GM12892 (cell line): ENCODE measurements at regions not wholly inside any gene's neighbourhood (a gene's known extent, or its start where the extent isn't known, plus 50 kb on each side); places are given as distances from the start of the nearest gene placed in this dataset.

Experiments
- DNase-seq: peaks from one replicate; pipeline ENCODE4 v3.0.0; 2011; ENCODE audit not compliant: insufficient read length
- FAIRE-seq: peaks from 2 replicates; lab custom pipeline; 2011; peaks lifted over from hg19 to GRCh38; lab: Jason Lieb, UNC
- POLR2A ChIP-seq: IDR thresholded peaks from 2 replicates; pipeline ENCODE4 v1.6.1; 2011; ENCODE audit warnings: low read depth, low read length, control low read depth
- POLR2AphosphoS5 ChIP-seq: IDR thresholded peaks from 2 replicates; pipeline ENCODE4 v1.6.1; 2011; ENCODE audit warnings: low read depth, low read length, control low read depth
- TAF1 ChIP-seq: IDR thresholded peaks from 2 replicates; pipeline ENCODE4 v1.6.1; 2011; ENCODE audit warnings: low read depth, mild to moderate bottlenecking, control low read depth, low read length, borderline replicate concordance

DNA sequence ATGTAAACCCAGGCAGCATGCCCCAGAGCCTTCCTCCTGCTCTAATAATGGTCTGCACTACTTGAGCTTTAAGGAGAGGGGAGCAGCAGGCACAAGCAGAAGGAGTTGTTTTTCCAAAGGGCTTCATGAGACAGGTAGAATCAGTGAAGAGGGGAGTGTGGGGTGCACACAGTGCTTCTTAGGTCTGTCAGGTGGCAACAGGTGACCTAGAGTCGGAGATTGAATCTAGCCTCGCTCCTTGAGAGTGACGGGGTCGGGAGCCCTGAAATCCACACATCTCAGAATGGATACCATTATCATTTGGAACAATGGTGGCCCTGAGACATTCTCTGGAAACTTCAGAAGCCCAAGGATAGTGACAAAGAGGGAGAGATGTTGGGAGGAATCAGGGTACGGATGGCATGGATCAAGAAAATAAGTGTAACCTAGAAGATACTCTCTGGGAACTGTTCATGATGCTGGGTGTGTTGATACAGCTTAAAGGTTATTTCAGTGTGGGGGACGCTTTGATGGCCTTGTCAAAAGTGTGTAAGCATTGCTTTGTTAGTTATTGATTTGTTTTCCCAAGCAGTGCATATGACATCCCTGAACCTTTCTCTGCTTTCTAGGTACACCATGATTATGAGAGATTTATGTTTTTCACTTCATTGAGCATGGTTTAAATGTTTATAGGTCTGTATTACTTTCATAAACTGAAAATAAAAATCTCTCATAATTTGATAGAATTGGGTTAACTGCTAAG lies 77.8 kb upstream of the L3MBTL3 start:
- DNase-seq (no peak), FAIRE-seq (no peak)
- TF ChIP-seq TAF1 (no peak), POLR2AphosphoS5 (no peak), POLR2A (no peak)

DNA sequence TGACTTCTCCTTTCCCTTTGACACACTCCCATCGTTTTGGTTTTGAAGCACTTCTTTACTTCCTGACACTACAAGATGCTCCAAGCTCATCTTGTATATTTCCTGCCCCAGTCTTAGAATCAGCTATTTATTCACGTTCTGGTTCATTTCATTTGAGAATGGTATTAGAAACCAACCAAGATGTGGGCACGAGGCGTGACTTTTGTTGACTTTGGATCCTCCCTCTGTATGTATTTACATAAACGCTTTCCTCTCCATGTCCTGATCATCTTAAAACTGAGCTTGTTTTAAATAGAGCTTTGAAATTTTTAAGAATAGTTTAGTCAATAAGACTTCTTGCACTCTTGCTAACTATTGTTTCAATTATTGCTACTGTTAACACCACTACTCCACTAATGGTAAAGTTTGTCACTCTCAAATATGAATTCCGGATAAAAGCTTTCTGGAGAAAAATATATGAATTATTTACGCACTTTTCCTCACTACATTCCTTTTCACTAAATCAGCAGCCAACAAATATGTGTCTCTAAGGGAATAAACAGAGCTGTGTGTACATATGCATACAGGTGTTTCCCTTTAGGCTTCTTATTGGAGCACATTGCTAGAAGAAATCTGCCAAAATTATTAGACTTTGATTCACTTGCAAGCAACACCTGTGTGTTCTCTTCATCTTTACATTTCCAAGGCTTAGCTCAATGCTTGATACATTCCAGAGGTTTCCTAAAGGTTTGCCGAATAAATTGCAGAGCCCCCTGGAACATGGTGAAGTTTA lies 77.3 kb upstream of the TMEM244 start:
- DNase-seq (no peak), FAIRE-seq (no peak)
- TF ChIP-seq TAF1 = no peak
- no peak for TF ChIP-seq POLR2A
- TF ChIP-seq POLR2AphosphoS5 = no peak

DNA sequence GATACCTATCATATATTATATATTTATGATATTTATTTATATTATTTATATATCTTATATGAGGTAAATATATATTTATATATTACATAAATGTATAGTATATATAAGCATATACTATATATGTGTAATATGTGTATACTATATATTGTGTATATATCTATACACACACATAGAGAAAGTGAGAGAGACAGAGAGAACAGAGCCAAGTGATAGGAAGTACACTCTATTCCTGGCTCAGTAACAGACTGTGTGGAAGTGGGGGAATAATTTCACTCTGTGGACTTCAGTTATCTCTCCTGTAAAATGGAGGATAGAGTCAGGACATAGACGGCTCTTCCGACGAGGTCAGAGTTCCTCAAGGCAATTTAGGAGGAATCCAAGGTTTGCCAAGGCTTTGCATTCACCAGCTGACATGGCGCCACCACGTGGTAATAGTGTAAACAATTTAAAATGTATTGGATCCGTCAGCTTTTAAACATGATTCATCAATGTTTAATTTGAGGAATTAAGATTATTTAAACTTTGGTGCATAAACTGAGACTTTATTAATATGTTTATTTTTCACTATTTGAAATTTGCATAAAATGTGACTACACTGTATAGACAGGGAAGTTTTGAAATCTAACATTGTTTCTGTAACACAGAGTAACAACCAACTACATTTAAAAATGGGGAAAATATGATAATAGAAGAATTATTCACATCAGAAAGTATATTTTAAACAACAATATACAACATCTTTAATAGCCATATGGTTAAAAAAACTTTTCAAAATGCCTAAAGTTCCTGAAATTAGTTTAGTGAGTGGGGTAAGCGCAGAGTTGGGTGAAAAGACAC lies 75.4 kb upstream of the TMEM244 start:
- no peak for DNase-seq
- TF ChIP-seq POLR2AphosphoS5 (no peak), TAF1 (no peak), POLR2A (no peak)
- FAIRE-seq = peak; percentile 95

GRCh38 chr6:129932321-129932720 lies 71.2 kb upstream of the TMEM244 start:
- FAIRE-seq (no peak), DNase-seq (no peak)
- no peak for TF ChIP-seq POLR2A
- TF ChIP-seq TAF1 = no peak
- TF ChIP-seq POLR2AphosphoS5 = no peak

GRCh38 chr6:129929433-129929832 lies 68.3 kb upstream of the TMEM244 start:
- FAIRE-seq = no peak
- no peak for TF ChIP-seq POLR2AphosphoS5
- TF ChIP-seq POLR2A = no peak
- no peak for DNase-seq

DNA sequence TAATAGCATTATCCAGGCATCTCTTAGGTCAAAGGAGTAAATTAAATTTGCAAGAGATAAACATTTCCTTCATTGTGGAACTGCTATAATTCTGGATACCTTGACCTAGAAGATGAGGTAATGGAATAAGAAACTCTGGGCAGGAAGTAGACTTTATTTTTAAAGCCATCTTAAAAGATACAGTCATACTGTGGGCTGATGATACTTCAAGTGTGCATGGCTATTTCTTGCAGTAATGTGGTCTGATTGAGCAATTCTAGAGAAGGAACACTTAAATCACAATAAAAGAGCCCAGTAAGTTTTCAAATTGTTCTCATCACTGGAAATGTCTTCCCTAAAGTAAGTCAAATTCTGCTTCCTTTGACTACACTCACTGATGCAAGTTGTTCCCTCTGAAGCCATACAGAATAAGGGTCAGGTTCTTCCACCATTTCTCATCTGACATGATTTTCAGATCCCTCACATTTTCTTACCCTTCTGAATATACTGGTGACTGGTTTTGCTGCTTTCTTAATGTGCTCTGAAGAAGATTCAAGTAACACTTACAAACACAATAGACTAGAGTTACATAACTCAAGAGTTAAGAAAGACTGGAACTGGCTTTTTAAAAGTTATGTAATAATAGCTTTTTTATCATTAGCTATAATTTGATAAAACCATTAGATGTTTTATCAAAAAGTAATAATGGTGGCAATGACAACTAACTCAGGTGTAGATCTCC lies 62.6 kb upstream of the TMEM244 start:
- no peak for FAIRE-seq
- TF ChIP-seq POLR2A (no peak), TAF1 (no peak), POLR2AphosphoS5 (no peak)
- DNase-seq = no peak

DNA sequence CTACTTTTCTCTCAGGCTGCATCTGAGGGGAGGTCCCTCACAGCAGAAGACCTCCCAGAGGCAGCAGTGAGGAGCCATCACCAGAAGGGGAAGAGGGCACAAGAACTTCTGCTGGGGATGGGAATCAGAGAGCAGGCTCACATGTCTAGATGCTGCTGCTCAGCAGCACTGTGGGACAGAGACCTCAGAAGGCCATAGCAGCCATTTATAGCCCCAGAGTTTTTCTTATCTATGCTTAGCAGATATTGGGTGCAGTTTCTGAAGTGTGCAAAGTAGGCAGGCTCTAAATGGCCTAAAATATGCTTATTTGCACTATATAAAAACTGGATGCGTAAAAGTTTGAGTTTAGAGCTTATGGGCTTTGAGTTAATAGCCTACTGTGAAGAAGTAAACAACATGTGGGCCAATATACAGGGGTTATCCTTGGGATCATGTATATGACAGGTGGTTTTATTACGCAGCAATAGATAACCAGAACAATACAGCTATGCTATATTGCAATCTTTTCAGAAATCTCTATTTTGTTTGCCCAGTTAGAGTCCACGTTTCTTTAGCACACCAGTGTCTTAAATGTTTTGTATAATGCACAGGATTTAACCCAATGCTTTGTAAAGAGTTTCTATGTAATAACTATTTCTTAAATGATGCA lies 60.2 kb upstream of the TMEM244 start:
- no peak for FAIRE-seq
- no peak for DNase-seq

GRCh38 chr6:129920103-129920798 lies 59.1 kb upstream of the TMEM244 start:
- no peak for FAIRE-seq
- DNase-seq = no peak
- TF ChIP-seq POLR2A (no peak), POLR2AphosphoS5 (no peak), TAF1 (no peak)

More for the DNA sequence above, 60.2 kb upstream of the TMEM244 start:
- TF ChIP-seq POLR2AphosphoS5 (no peak), TAF1 (no peak)

GRCh38 chr6:129911732-129912131 lies 50.6 kb upstream of the TMEM244 start:
- no peak for FAIRE-seq
- no peak for TF ChIP-seq TAF1
- TF ChIP-seq POLR2AphosphoS5 = no peak
- no peak for TF ChIP-seq POLR2A
- no peak for DNase-seq
